Spleen (tissue), 11 donors: ENCODE measurements at regions not wholly inside any gene's neighbourhood (a gene's known extent, or its start where the extent isn't known, plus 50 kb on each side); places are given as distances from the start of the nearest gene placed in this dataset.

Experiments used
- DNase-seq: peaks from one replicate; pipeline ENCODE4 v3.0.0-alpha.2; 2020
- H3K27ac ChIP-seq, 8 donors: fragments of 200-600 bp; sonication (generic) in 7 of 8; 1 replicate in 4 of 8; 2 replicates in 4 of 8; pipeline versions ENCODE4 v1.5.0 to v1.8.0; 2016 to 2021; ENCODE audit warnings: inconsistent platforms in 4 of 8, mild to moderate bottlenecking in 4 of 8, moderate library complexity in 1 of 8
- H3K27me3 ChIP-seq, 7 donors: fragments of 200-600 bp; sonication (generic) in 6 of 7; replicated peaks in 1 of 7; 1 replicate in 4 of 7; 2 replicates in 3 of 7; pipeline versions ENCODE4 v1.5.0 to v1.8.0; 2016 to 2021; ENCODE audit warnings: inconsistent platforms in 3 of 7, mild to moderate bottlenecking in 1 of 7
- H3K36me3 ChIP-seq, 6 donors: fragments of 200-600 bp; sonication (generic) in 5 of 6; 1 replicate in 4 of 6; 2 replicates in 2 of 6; pipeline versions ENCODE4 v1.5.0 to v1.8.0; 2016 to 2021; ENCODE audit warnings: inconsistent platforms in 2 of 6
- H3K4me1 ChIP-seq, 6 donors: fragments of 200-600 bp; sonication (generic) in 5 of 6; 1 replicate in 3 of 6; 2 replicates in 3 of 6; pipeline versions ENCODE4 v1.5.0 to v1.8.0; 2016 to 2021; ENCODE audit warnings: inconsistent platforms in 3 of 6
- H3K4me3 ChIP-seq, 8 donors: fragments of 200-600 bp; sonication (generic) in 7 of 8; 1 replicate in 4 of 8; 2 replicates in 4 of 8; pipeline versions ENCODE4 v1.5.0 to v1.8.0; 2016 to 2021; ENCODE audit warnings: inconsistent platforms in 4 of 8, mild to moderate bottlenecking in 4 of 8, moderate library complexity in 2 of 8
- H3K9me3 ChIP-seq, 8 donors: fragments of 200-600 bp; sonication (generic) in 7 of 8; 1 replicate in 4 of 8; 2 replicates in 4 of 8; pipeline versions ENCODE4 v1.5.0 to v1.8.0; 2016 to 2021; ENCODE audit warnings: inconsistent platforms in 4 of 8
- CTCF ChIP-seq, 11 experiments: fragments of 200-600 bp in 7 of 11; fragments of 450-650 bp in 4 of 11; sonication (generic) in 4 of 11; IDR thresholded peaks in 8 of 11; conservative IDR thresholded peaks in 3 of 11; 1 replicate in 7 of 11; 2 replicates in 4 of 11; pipeline versions ENCODE4 v1.4.0 to v1.8.0; 2016 to 2021; ENCODE audit warnings: antibody characterized with exemption in 11 of 11, inconsistent platforms in 4 of 11, mild to moderate bottlenecking in 1 of 11
- POLR2A ChIP-seq, 3 donors: fragments of 450-650 bp; IDR thresholded peaks; one replicate each; pipeline ENCODE4 v1.5.1; 2017; ENCODE audit warnings: antibody characterized with exemption in 3 of 3, mild to moderate bottlenecking in 1 of 3
- POLR2AphosphoS5 ChIP-seq, 3 donors: sonication (generic); formaldehyde crosslinking; IDR thresholded peaks; one replicate each; pipeline ENCODE4 v1.5.1; 2017; ENCODE audit warnings: antibody characterized with exemption in 3 of 3
- WGBS, 5 donors: extraction: QIAGEN DNeasy Blood & Tissue Kit in 3 of 5; methylation state at CpG; one replicate each; pipeline versions ENCODE4 v1.1.5 to v1.1.7; 2013 to 2018; 5-methylcytosine and 5-hydroxymethylcytosine counted together
- intact Hi-C: fragments of 100-400 bp; cut with DNase I; formaldehyde crosslinking; loops from one replicate; pipeline ENCODE4 v1.15.0; 2023; ENCODE audit warnings: low total_unique reads
- donor health status: healthy with polysubstance abuse.
- donor health status: DM: no; HTN: no; CAD: no; lungs with moderate emphysema.
- donor health status: DM: no; HTN: no; CAD: no.
- donor health status: Bipolar disorder and iron deficiency.
- donor health status: healthy.
- donor health status: DM: no; HTN: no; CAD: no.
- donor health status: DM: yes; HTN: yes; CAD: no.

- WGBS, 5 donors: 66 to 86% (median 79%) methylated on average over 2 of the region's 2 CpGs
- no peaks in the 10 kb centered on the region for H3K27me3 ChIP-seq
- intact Hi-C loops: no loop called here
Observed at GRCh38 chr13:59584101-59584500, 579.6 kb downstream of the DIAPH3 start.

GRCh38 chr13:59584761-59585670 is 578.7 kb downstream of the DIAPH3 start:
- Histone ChIP-seq H3K27ac (no peak overlapping the region), H3K9me3 (no peaks in the 10 kb centered on the region), H3K27me3 (no peaks in the 10 kb centered on the region), H3K4me1 (no peaks in the 10 kb centered on the region), H3K36me3 (no peaks in the 10 kb centered on the region), H3K4me3 (no peak overlapping the region)
- no peak for TF ChIP-seq POLR2AphosphoS5 (IDR thresholded peaks at IDR 0.05)
- no peak for TF ChIP-seq CTCF (IDR thresholded peaks at IDR 0.05 in 8 of 11, conservative IDR thresholded peaks at IDR 0.05 in 3 of 11)
- no peak for TF ChIP-seq POLR2A (IDR thresholded peaks at IDR 0.05)
- no peak for DNase-seq
- intact Hi-C loops: no loop called here
- WGBS, 5 donors: 82 to 87% (median 86%) methylated on average over 10 of the region's 10 CpGs

More at GRCh38 chr13:59584101-59584500, 579.6 kb downstream of the DIAPH3 start:
- no peaks in the 10 kb centered on the region for H3K4me1 ChIP-seq
- no peak for DNase-seq
- TF ChIP-seq POLR2AphosphoS5 (IDR thresholded peaks at IDR 0.05): no peak
- TF ChIP-seq CTCF (IDR thresholded peaks at IDR 0.05 in 8 of 11, conservative IDR thresholded peaks at IDR 0.05 in 3 of 11): no peak
- no peak for TF ChIP-seq POLR2A (IDR thresholded peaks at IDR 0.05)
- H3K36me3 ChIP-seq: no peaks in the 10 kb centered on the region
- H3K4me3 ChIP-seq: no peak overlapping the region
- H3K27ac ChIP-seq: no peak overlapping the region
- no peaks in the 10 kb centered on the region for H3K9me3 ChIP-seq

DNA sequence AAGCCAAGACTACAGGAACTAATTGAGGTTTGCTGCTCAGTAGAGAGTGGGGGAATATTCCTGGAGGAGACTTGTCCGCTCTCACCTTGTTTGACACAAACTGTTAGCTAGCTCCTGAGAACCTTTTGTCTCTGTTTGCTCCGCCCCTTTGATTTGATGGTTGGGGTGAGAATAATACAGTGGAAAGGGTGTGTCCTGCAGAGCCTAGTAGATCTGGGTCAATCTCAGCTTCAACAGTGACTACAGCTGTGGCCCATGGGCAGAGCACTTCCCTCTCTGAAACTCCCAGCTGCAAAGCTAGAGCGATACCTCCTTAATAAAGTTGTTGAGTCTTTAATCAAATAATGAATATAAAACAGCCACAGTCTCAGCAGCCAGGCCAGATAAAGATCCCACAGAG is 576.7 kb downstream of the DIAPH3 start:
- Histone ChIP-seq H3K27me3 (no peaks in the 10 kb centered on the region), H3K27ac (no peak overlapping the region), H3K4me1 (no peaks in the 10 kb centered on the region), H3K9me3 (no peaks in the 10 kb centered on the region), H3K4me3 (no peak overlapping the region), H3K36me3 (no peaks in the 10 kb centered on the region)
- no peak for DNase-seq
- intact Hi-C loops: no loop called here
- 51 to 81% (median 65%) methylated on average over 3 of the region's 3 CpGs for WGBS, 5 donors
- TF ChIP-seq POLR2A (IDR thresholded peaks at IDR 0.05) (no peak), CTCF (IDR thresholded peaks at IDR 0.05 in 8 of 11, conservative IDR thresholded peaks at IDR 0.05 in 3 of 11) (no peak)

DNA sequence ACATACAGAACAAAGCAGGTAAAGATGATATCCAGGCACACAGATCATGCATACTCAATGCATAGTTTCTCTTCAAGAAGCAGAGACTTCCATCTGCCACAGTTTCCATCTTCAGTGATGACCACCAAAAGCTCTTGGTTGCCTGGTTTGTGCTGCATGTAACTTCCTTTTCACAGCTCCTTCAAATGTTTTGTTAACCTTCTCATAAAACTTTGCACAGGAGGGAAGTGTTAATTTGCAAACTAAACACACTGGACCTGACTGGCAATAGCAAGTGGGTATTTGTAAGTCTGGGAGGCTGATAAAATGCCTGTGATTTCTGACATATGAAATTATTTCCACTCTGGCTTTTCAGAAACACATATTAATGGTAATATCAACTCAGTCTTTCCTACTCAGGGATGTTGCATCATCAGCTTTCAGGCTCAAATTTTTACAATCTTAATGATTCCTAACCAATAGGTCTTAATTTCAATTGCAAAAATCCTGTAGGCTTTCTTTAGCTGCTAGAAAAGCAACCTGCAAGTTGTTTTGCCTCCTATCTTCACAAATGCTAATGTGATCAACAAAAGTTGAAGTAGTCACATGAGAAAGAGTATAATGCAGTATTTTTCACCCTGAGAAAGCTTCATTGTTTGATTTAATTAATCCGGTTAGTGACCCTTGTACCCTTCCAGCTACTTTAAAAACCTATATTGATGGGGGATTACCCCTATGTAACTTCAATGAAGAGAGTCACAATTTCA is 575.6 kb downstream of the DIAPH3 start:
- 82 to 100% (median 88%) methylated on average over 1 of the region's 1 CpG for WGBS, 5 donors
- no peaks in the 10 kb centered on the region for H3K9me3 ChIP-seq
- no peak overlapping the region for H3K4me3 ChIP-seq
- DNase-seq: no peak
- H3K36me3 ChIP-seq: no peaks in the 10 kb centered on the region
- no peaks in the 10 kb centered on the region for H3K27me3 ChIP-seq
- intact Hi-C loops: no loop called here
- no peak for TF ChIP-seq CTCF (IDR thresholded peaks at IDR 0.05 in 8 of 11, conservative IDR thresholded peaks at IDR 0.05 in 3 of 11)
- no peak for TF ChIP-seq POLR2AphosphoS5 (IDR thresholded peaks at IDR 0.05)
- no peak for TF ChIP-seq POLR2A (IDR thresholded peaks at IDR 0.05)
- H3K4me1 ChIP-seq: no peaks in the 10 kb centered on the region
- H3K27ac ChIP-seq: no peak overlapping the region
